GM19324 (cell line): ENCODE measurements at regions not wholly inside any gene's neighbourhood (a gene's known extent, or its start where the extent isn't known, plus 50 kb on each side); places are given as distances from the start of the nearest gene placed in this dataset.
"Not testable (repeated sequence)": the region's sequence is repeated elsewhere in the genome, so short reads cannot be mapped to it uniquely, and the experiment has no call there.

Experiments used
- ATAC-seq: cut with Tn5 transposase; IDR thresholded peaks from one replicate; pipeline ENCODE4 v1.9.1; 2021; ENCODE audit warnings: mild to moderate bottlenecking, moderate library complexity; ENCODE audit not compliant: unreplicated experiment, low FRiP score

DNA sequence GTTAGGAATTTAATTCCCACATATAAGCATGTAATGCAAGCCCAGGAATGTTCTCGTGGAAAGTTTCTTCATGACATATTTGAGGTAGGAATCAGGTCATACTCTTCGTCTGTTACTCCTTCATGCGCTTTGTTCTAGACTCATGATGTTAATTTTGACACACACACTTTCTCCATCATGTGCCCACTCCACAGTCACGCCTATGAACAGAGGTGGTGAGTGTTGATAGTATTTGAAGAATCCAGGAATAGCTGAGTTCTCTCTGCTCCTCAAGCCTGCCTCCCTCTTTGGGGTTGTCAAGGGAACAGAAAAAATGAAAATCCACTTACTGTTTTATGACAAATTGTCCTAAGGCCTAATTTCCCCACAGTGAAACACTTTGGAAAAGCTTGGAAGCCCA, 117.3 kb upstream of the SERPINE2 start:
- no peak for ATAC-seq

DNA sequence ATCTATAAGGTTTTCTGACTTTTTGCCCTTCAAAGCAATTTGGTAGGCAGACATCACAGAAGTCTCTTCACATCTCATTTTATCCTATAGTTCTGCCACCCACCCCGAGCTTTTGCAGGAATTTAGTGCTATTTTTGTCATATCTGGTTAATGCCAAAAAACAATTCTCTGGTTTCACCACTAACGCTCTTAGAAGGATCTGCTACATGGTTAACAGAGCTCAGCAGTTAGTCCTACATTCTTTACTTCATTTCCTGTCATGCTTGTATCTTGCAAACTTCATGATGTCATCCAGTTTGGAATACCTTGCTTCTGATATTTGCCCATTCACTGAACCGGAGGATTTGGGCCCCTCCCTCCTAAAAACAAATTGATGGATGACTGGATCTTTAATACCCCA, 116.8 kb upstream of the SERPINE2 start:
- ATAC-seq = no peak

DNA sequence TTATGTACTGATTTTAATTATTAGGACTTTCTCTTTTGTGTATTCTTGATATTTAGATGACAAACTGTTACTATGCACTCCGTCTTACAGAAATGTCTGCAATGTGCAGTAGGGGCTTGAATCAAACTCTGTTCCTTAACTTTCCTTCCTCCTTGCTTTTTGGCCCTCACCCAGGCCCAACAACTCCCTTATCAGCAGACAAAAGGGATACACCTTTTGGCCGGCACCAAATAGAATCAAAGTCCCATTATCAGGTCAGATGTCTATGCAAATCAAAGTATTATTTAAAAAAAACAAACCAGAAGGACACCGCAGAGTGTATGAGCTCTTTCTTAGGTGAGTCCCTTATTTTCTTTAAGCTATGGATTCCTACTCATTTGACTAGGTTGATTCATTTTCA, 116.3 kb upstream of the SERPINE2 start:
- ATAC-seq = no peak

DNA sequence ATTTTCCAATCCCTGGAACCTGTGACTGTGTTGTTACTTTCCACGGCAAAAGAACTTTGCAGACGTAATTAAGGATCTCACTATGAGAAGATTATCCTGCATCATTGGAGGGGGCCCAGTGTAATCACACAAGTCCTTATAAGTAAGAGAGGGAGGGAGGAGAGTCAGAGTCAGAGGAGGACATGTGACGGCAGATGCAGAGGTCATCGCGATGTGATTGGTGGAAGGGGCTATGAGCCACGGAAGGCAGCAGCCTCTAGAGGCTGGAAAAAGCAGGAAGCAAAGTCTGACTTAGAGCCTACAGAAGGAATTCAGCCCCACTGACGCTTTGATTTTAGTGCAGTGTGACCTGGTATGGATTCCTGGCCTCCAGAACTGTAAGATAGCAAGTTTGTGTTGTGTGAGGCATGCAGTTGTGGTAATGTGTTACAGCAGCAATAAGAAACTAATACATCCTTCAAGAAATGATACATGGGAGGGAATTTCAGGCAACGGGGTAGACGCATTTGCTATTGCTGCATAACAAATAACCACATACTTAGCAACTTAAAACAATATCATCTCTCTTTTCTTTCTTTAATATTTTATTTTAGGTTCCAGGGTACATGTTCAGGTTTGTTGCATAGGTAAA, 112.7 kb upstream of the SERPINE2 start:
- ATAC-seq = no peak

DNA sequence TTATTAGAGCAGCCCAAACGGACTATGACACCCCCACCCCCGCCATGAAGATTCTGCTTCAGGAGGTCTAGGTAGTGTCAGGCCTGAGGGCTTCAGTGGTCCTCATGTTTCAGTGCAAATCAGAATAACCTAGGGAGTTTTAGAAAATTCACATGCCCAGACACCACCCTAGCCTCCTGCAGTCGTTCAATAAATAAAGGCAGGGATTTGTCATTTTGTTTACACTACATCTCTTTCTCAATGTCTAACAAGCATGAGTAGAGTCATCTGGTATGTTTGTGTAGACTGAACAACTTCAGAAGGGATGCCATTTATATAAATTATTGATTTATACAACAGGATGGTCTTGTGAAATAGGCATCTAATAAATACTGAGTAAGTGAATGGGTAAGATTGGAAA, 112.1 kb upstream of the SERPINE2 start:
- ATAC-seq = no peak

DNA sequence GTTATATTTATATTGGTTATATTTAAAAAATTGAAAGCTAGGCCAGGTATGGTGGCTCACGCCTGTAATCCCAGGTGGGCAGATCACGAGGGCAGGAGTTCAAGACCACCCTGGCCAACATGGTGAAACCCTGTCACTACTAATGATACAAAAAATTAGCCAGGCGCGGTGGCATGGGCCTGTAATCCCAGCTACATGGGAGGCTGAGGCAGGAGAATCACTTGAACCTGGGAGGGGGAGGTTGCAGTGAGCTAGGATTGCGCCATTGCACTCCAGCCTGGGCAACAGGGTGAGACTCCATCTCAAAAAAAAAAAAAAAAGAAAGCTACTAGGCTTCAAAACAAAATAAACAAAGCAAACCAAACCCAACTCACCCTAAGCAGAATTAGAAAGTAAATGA, 109.0 kb upstream of the SERPINE2 start:
- ATAC-seq = not testable (repeated sequence)

DNA sequence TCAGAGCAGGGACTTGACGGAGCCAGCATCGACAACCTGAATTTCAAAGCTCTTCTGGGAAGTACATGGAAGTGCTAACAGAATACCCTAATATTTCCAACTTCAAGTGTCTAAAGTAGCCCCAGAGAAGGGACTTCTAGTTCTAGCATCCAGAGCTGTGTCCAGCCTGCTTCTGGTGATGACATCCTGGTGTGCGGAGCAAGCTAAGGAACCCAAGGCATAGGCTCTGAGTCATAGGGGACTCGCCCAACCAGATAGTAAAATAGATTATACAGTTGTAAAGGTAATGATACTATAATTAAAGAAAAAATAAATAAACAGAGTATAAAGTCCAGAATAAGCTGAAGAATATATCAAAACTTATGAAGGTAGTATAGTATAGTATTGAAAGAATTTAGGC, 108.1 kb upstream of the SERPINE2 start:
- no peak for ATAC-seq

DNA sequence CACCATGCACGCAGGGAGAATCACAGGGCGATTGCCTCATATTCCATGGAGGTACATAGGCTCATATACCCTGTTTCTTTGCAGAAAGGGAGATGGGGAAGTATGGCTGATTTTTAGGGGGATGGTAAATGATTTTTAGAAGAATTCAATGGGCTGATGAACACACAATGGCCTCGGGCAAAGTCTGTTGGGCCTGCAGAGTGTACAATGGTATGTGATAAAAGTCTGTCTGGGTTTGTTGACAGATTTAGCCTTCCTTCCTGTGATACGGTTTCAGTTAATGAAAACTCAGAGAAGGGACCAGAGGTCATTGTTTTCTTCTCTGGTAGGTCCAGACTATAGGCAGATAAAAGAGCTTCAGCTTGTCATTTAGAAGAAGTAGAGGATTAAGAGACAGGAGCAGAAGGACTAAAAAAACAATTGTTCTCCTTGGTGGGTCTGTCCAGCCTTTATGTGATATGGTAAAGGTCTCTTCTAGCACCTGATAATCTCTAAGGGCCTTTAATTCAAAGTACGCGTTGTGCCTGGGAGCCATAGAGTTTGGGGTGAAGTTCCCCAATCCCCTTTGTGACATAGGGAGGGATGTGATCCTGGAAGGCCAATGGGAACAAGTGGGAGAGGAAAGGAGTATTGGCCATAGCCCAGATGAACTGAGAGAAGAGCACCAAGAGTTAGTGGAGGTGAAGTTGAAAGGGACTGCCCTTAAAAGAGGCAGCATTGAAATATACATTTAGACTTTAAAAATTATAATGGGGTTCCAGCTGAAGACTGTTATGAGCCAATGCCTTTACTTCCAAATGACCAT, 107.5 kb upstream of the SERPINE2 start:
- no peak for ATAC-seq

DNA sequence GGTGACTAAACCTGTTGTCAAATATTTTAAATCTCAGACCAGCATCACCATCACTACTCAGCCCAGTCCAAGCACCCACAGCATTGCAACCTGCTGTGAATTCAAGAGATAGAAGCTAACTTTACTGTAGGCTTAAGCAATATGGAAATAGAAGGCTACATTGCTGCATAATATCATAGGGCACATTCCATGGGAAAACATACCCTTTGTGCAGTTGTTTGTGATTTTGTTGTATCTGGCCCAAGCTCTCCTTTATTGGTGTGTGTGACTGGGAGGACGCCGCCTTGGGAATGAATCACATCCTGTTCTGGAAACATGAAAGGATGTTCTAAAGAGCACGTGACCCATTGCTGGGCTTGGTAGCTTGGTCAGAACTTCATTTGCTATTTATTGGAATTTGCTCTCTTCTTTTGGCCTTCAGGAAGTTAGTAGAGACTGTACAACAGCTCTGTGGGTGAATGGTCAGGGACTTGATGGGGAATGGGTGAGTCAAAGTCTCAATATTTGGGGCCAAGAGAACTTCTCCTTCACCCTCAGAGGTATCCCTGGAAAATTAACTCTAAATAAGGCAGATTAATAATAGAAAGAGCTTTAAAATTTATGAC, 106.8 kb upstream of the SERPINE2 start:
- ATAC-seq = no peak

DNA sequence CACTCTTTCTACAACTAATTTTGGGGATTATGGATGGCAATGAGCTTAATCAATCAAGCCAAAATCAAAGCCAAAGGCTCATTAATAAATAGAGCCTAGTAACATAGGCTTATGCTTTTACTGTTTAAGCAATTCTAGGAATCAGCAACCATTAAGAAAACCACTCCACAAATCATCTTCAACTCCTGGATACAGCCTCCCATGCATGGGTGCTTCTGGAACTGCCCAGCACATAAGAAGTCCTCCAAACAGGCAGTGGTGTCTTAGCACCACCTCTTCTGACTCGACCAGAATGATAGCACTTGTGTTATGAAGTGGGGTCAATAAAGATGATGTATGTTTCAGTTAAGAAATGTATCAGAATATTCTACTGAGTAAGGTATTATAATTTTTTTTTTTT, 104.4 kb upstream of the SERPINE2 start:
- no peak for ATAC-seq

DNA sequence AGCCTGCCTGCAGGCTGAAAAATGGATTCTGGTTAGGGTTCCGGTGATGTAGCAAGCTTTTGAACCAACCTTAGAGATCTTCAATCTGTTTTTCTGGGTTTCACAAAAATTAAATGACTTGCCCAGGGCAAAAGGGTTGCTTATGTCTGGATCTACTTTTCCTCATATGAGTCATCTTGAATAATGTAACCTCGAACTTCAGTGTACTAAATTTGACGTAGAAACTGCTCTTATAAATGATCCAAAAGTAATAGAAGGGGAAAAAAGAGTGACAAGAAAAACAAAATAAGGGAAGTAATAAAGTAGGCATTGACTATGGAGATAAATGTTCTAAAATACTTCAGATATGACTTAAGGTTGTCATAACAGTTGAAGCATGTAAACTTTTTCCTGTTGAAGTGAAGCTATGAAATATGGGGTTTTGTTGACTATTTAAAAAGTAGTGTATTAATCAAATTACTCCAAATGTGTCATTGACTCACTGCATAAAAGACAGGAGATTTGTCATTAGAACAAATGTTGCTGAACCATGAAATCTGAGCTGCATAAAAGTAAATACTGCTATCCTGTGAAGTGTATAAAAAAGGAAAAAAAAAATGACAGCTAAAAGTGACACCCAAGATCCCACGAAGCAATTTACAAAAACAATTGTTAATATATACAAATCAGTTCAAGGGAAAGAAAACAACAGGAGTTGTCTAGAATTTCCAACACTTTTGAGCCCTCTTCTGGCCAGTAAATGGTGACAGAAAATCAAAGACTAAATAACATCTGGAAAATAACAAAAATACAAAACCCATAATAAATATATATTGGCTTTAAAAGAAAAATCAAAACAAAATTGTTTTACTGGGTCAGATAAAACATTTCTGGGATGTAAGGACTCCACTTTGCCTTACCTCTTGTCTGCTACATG, 103.6 kb upstream of the SERPINE2 start:
- no peak for ATAC-seq

DNA sequence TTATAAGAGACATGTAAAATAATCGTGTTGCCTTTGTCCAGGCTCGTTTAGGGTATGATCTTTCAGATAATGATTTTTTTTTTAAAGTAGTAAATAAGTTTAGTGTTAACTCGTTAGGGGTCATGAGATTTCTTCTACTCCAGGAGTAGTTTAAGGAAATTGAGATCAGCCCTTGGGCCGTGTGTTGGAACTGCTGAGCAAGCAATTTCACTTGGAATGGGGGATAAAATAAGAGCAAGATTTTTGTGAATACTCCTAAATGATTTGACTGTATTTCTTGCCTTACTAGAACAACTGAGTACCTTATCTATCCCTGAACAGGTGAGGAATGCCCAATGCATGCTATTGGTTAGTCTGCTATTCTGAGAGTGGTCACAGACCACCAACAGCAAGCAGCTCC, 102.2 kb upstream of the SERPINE2 start:
- no peak for ATAC-seq

DNA sequence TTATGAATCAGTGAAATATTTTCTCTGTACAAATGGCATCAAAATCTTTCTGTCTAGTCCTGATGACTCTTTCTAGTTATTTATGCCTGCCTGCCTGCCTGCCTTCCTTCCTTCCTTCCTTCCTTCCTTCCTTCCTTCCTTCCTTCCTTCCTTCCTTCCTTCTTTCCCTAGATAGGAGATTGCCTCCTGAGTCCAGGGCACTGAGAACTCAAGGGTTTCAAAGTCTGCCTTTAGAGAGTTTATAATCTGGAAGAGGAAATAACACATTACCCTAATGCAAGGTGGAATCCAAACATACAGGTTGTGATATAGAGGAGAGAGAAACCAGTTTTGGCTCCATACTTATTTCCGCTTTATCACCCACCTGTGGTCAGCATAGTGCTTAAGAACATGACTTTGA, 98.1 kb upstream of the SERPINE2 start:
- no peak for ATAC-seq

DNA sequence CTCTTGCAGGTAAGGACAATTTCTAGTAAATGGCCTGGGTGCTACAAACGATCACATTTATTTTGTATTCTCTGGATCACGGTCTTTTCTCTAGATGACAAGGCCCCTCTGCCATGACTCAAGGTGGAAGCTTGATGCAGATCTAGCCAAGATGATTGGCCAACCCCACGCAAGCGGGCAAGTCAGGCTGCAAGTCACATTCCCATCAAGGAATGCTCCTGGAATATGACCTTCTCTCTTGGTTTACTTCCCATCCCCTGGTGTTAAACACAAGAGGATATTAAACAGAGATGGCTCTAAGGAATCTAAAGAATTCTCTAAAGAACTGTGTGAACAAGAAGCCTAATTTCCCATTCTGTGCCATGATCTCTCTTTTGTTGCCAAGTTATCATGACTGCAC, 97.3 kb upstream of the SERPINE2 start:
- no peak for ATAC-seq

DNA sequence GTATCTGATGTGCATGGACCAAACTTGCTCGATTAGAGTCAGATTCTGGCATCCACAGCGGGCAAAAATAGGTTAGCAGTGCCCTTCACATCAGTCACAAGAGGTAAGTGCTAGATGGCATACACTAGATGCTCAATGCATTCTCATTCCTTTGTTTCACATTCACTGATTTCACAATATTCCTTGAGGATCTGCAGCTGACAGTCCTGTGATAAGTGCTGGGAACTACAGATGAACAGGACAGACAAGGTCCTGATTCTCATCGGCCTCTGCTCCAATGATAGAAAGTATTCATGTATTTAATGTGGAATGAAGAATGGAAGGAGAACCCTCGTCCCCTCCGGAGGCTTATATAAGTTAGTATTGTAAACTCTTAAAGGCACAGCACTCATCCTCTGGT, 96.8 kb upstream of the SERPINE2 start:
- ATAC-seq = no peak

DNA sequence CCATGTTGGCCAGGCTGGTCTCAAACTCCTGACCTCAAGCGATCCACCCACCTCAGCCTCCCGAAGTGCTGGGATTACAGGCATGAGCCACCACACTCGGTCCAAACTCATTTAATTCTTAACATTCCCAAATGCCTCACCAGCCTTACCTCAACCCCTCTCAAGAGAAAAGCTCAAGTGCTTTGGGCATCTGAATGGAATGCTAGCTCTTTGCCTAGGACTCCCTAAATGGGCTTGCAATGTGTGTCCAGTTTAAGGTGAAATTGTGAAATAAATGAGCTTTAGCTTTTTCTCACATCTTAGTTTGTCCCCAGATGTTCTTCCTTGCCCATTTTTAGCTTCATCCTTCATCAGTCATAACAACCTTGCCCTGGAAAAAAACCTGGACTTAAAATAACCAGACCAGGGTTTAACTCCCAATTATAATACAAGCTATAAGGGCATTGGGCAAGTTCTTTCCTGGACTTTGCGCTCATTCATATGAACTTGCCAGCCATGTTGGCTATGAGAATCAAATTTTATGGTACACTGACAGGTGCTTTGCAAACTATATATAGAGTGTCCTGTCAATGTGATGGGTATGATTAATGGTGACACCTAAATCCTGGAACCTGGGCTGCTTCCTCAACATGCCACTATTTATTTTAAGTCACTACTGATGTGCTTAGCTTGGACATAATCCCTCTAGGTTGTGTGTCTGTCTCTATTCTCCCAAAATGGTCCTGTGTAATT, 95.1 kb upstream of the SERPINE2 start:
- ATAC-seq = no peak

DNA sequence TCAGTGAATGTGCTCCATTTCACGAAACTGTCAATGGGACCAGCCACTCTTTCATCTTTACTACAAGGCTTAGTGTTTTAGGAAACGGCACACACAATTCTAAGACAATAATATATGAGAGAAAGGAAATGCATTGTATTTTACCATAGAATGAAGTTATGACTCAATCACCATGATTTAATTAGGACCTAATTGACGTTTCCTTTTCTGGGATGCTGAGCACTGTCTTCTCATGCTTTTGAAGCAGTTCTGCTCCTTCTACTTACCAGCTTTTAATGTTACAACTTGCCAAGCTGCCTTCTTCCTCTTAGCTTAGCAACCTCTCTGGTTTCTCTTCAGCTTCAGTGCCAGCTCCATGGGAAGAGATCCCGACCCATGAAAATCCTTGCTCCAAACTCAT, 94.3 kb upstream of the SERPINE2 start:
- ATAC-seq = no peak

DNA sequence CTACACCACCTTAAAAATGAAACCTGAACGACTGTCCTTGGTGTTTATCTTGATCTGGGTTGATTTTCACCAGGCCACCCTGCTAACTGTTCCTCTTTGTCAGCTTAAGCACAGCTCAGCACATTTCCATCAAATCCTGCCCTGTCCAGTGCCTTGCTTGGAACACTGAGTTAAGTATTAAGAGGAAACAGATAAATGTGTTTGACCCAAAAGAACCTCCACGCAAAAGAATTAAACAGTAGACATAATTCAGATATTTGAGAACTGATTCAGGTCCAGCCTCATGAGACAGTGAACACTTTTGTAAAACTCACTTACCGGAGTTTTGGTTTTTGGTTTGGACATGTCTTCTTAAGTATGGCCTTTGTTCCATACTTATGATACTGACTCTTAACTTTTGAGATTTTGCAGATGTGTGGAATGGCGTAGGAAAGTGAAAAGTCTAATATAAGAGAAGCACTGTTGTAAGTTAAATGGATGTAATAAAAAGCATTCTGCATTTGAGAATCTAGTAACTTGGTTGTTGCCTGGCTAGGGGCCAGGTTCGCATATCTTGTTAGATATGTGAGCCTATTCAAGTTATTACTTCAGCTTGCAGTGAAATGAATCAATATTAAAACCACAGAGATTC, 88.9 kb upstream of the SERPINE2 start:
- ATAC-seq = no peak

DNA sequence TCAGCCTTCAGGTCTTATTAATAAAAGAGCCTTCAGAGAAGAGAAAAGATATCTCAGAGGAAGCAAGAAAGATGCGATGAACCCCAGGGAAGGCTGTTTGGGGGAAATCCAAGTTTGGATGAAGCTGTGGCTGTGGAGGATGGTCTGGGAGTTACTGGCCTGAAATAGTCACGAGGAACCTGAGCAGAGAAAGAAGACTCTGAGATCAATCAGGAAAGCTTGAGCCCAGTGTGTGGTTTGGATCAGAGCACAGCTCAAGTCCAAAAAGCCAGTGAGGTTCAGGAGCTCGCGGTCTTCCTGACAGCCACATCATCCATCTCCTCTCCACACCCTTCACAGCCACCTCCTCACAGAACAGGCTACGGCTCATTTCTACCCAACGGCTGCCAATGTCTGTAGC, 87.4 kb upstream of the SERPINE2 start:
- no peak for ATAC-seq

DNA sequence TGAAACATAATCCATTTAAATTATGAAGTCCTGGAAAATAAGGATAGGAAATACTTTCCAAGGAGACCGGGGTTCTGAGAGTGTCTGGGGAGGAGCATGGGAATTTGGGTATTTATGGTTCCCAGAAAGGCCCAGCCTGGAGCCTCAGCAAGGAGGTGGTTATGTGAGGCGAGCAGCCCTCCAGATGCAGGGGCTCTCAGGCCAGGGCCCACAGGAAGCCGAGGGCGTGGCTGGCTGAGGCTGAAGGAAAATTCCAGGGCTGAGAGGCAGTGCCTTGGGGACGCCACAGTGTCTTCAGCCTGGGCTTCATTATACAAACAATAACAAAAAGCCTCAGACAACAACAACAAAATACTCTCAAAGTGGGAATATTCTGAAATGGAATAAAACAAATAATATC, 86.9 kb upstream of the SERPINE2 start:
- ATAC-seq = no peak
